Right atrium auricular region (tissue), 2 donors: ENCODE measurements at regions not wholly inside any gene's neighbourhood (a gene's known extent, or its start where the extent isn't known, plus 50 kb on each side); places are given as distances from the start of the nearest gene placed in this dataset.
A peak's percentile ranks its signal among the peaks of the same experiment; 100 is the strongest.

Experiments
- DNase-seq: peaks from one replicate; pipeline ENCODE4 v3.0.0-alpha.2; 2019; ENCODE audit warnings: low spot score
- H3K27ac ChIP-seq, 2 donors: fragments of 200-600 bp; sonication (generic); 1 replicate in 1 of 2; 2 replicates in 1 of 2; pipeline ENCODE4 v1.5.1; 2016 to 2019
- H3K27me3 ChIP-seq, 2 donors: fragments of 200-600 bp; sonication (generic); one replicate each; pipeline versions ENCODE4 v1.5.1 to v1.6.0; 2017 to 2019
- H3K36me3 ChIP-seq: fragments of 200-600 bp; sonication (generic); one replicate; pipeline ENCODE4 v1.5.1; 2016
- H3K4me1 ChIP-seq, 2 donors: fragments of 200-600 bp; sonication (generic); one replicate each; pipeline versions ENCODE4 v1.5.1 to v1.6.0; 2017 to 2019
- H3K4me3 ChIP-seq, 2 donors: fragments of 200-600 bp; sonication (generic); 1 replicate in 1 of 2; 2 replicates in 1 of 2; pipeline ENCODE4 v1.5.1; 2017 to 2019; ENCODE audit warnings: mild to moderate bottlenecking in 1 of 2, moderate library complexity in 1 of 2
- H3K9me3 ChIP-seq, 2 donors: fragments of 200-600 bp; sonication (generic); one replicate each; pipeline ENCODE4 v1.5.1; 2019
- CTCF ChIP-seq, 2 donors: fragments of 200-600 bp; sonication (generic); IDR thresholded peaks; one replicate each; pipeline ENCODE4 v1.5.1; 2019; ENCODE audit warnings: antibody characterized with exemption in 2 of 2

GRCh38 chr4:12689457-12689856 is 794.7 kb downstream of the RAB28 start:
- no peaks in the 10 kb centered on the region for H3K36me3 ChIP-seq
- H3K4me1 ChIP-seq, result no peaks in the 10 kb centered on the region
- TF ChIP-seq CTCF (IDR thresholded peaks at IDR 0.05), result no peak
- H3K27ac ChIP-seq, result no peak overlapping the region
- no peak for DNase-seq
- no peaks in the 10 kb centered on the region for H3K9me3 ChIP-seq
- no peaks in the 10 kb centered on the region for H3K27me3 ChIP-seq
- no peak overlapping the region for H3K4me3 ChIP-seq

- peak in 1 of 2 donors; percentile 44 for TF ChIP-seq CTCF (IDR thresholded peaks at IDR 0.05)
- DNase-seq, result no peak
- H3K36me3 ChIP-seq, result no peaks in the 10 kb centered on the region
- H3K27me3 ChIP-seq, result no peaks in the 10 kb centered on the region
- H3K4me1 ChIP-seq, result no peaks in the 10 kb centered on the region
- H3K4me3 ChIP-seq, result no peak overlapping the region
- peaks cover 0 to 10% of the 10 kb centered on the region in 2 donors for H3K9me3 ChIP-seq
- no peak overlapping the region for H3K27ac ChIP-seq
These were observed 804.9 kb downstream of the RAB28 start for GRCh38 chr4:12679217-12679616.

GRCh38 chr4:12674184-12674583 is 810.0 kb downstream of the RAB28 start:
- DNase-seq, result no peak
- Histone ChIP-seq H3K4me3 (no peak overlapping the region), H3K36me3 (no peaks in the 10 kb centered on the region), H3K27ac (no peak overlapping the region), H3K4me1 (no peaks in the 10 kb centered on the region), H3K9me3 (peaks cover 0 to 12% of the 10 kb centered on the region in 2 donors), H3K27me3 (no peaks in the 10 kb centered on the region)
- no peak for TF ChIP-seq CTCF (IDR thresholded peaks at IDR 0.05)

GRCh38 chr4:12672303-12672702 is 811.8 kb downstream of the RAB28 start:
- H3K9me3 ChIP-seq, result peaks cover 0 to 12% of the 10 kb centered on the region in 2 donors
- no peak overlapping the region for H3K27ac ChIP-seq
- no peak overlapping the region for H3K4me3 ChIP-seq
- no peaks in the 10 kb centered on the region for H3K27me3 ChIP-seq
- H3K36me3 ChIP-seq, result no peaks in the 10 kb centered on the region
- DNase-seq, result no peak
- no peaks in the 10 kb centered on the region for H3K4me1 ChIP-seq
- no peak for TF ChIP-seq CTCF (IDR thresholded peaks at IDR 0.05)

- no peak for DNase-seq
- no peaks in the 10 kb centered on the region for H3K4me1 ChIP-seq
- no peak overlapping the region for H3K27ac ChIP-seq
- no peaks in the 10 kb centered on the region for H3K9me3 ChIP-seq
- no peaks in the 10 kb centered on the region for H3K36me3 ChIP-seq
- no peaks in the 10 kb centered on the region for H3K27me3 ChIP-seq
- H3K4me3 ChIP-seq, result no peak overlapping the region
- no peak for TF ChIP-seq CTCF (IDR thresholded peaks at IDR 0.05)
These were observed 826.0 kb downstream of the RAB28 start for GRCh38 chr4:12658146-12658545.

- no peak for DNase-seq
- TF ChIP-seq CTCF (IDR thresholded peaks at IDR 0.05), result no peak
- Histone ChIP-seq H3K27me3 (no peaks in the 10 kb centered on the region), H3K36me3 (no peaks in the 10 kb centered on the region), H3K4me1 (no peaks in the 10 kb centered on the region), H3K27ac (no peak overlapping the region), H3K4me3 (no peak overlapping the region), H3K9me3 (no peaks in the 10 kb centered on the region)
These were observed 832.3 kb downstream of the RAB28 start for GRCh38 chr4:12651876-12652275.
